ENCODE measurements at regions not wholly inside any gene's neighbourhood (a gene's known extent, or its start where the extent isn't known, plus 50 kb on each side); places are given as distances from the start of the nearest gene placed in this dataset.

- H3K27me3 Mint-ChIP-seq (ENCODE audit: low read depth), result peaks cover 11% of the 10 kb centered on the region
- Histone ChIP-seq H3K27ac (ENCODE audit: insufficient read length, low read depth, low read length) (no peak overlapping the region), H2BK20ac (ENCODE audit: low read depth, low read length, poor library complexity, severe bottlenecking) (no peak overlapping the region), H4K8ac (replicated peaks; ENCODE audit: insufficient read length, low read depth, low read length) (no peak overlapping the region), H2BK12ac (ENCODE audit: insufficient read length, low read depth, low read length) (no peak overlapping the region), H2BK15ac (ENCODE audit: low read depth, low read length) (no peak overlapping the region), H4K20me1 (ENCODE audit: control insufficient read depth, insufficient read depth, insufficient read length) (no peaks in the 10 kb centered on the region), H2AFZ (ENCODE audit: low read length) (no peak overlapping the region), H3K79me1 (ENCODE audit: insufficient read depth, low read depth, low read length, poor library complexity, severe bottlenecking) (no peaks in the 10 kb centered on the region), H3K4me1 (ENCODE audit: insufficient read depth, low read length) (peaks cover 9% of the 10 kb centered on the region; the same call in 1 of the 2 replicates), H3K56ac (ENCODE audit: insufficient read length, low read depth, low read length) (no peak overlapping the region), H3K79me2 (ENCODE audit: insufficient read depth, low read length) (no peaks in the 10 kb centered on the region), H3T11ph (ENCODE audit: low read length) (no peak overlapping the region), H4K5ac (ENCODE audit: insufficient read length, low read depth, low read length) (no peak overlapping the region), H4K91ac (ENCODE audit: insufficient read length, low read depth, low read length) (no peak overlapping the region), H3K9me3 (ENCODE audit: control insufficient read depth, low read depth, low read length) (no peaks in the 10 kb centered on the region), H2BK120ac (ENCODE audit: low read depth, low read length, poor library complexity, severe bottlenecking) (no peak overlapping the region), H3K27me3 (ENCODE audit: insufficient read depth, low read length) (no peaks in the 10 kb centered on the region), H2AK5ac (ENCODE audit: insufficient read length, low read length) (no peak overlapping the region), H3K9ac (ENCODE audit: extremely low read depth, insufficient read length, low read length) (no peak overlapping the region), H3K4me2 (ENCODE audit: insufficient read depth, insufficient read length, low read length) (no peak overlapping the region), H3K23me2 (ENCODE audit: insufficient read length, low read depth, low read length, poor library complexity, severe bottlenecking) (no peaks in the 10 kb centered on the region), H3K18ac (ENCODE audit: insufficient read length, low read depth, low read length) (no peak overlapping the region), H2BK5ac (ENCODE audit: insufficient read length, low read length) (no peak overlapping the region), H3K4ac (ENCODE audit: low read depth, low read length) (no peak overlapping the region), H3K14ac (ENCODE audit: insufficient read depth, low read length) (no peak overlapping the region), H3K23ac (ENCODE audit: insufficient read length, low read depth, low read length) (no peak overlapping the region)
- no peaks in the 10 kb centered on the region for H3K36me3 Mint-ChIP-seq (ENCODE audit: insufficient read depth in 1 of 3, low read depth in 3 of 3)
- peaks cover 37 to 44% of the 10 kb centered on the region in 2 experiments for H3K4me1 Mint-ChIP-seq
- no peak for TF ChIP-seq CTCF (conservative IDR thresholded peaks at IDR 0.05)
- peaks cover 0 to 4% of the 10 kb centered on the region in 2 experiments; a peak in 1 of 5 replicates for H3K9me3 Mint-ChIP-seq
- H3K4me3 Mint-ChIP-seq, result no peak overlapping the region
- peak overlapping the region in 1 of 3 experiments; percentile 73; a peak in 1 of 7 replicates for H3K27ac Mint-ChIP-seq
- no peak for DNase-seq
- WGBS (ENCODE audit: extremely low coverage, insufficient read length, low lambda C conversion rate), result no CpG with 5 or more reads among the region's 4 CpGs
Measured at GRCh38 chr7:31256506-31256905, 84.0 kb downstream of the NEUROD6 start.

Measured in H9 (cell line).